Tibial nerve (tissue), 4 donors: ENCODE measurements at regions not wholly inside any gene's neighbourhood (a gene's known extent, or its start where the extent isn't known, plus 50 kb on each side); places are given as distances from the start of the nearest gene placed in this dataset.

Experiments used
- EP300 ChIP-seq, 2 donors: sonication (generic); formaldehyde crosslinking; IDR thresholded peaks; one replicate each; pipeline ENCODE4 v1.6.1; 2017; ENCODE audit warnings: antibody characterized with exemption in 2 of 2, mild to moderate bottlenecking in 1 of 2
- POLR2A ChIP-seq, 2 donors: fragments of 450-650 bp; IDR thresholded peaks; one replicate each; pipeline ENCODE4 v1.6.1; 2017; ENCODE audit warnings: antibody characterized with exemption in 2 of 2, mild to moderate bottlenecking in 2 of 2, moderate library complexity in 2 of 2
- TF ChIP-seq, protein P1 (sequence below), 5 experiments: fragments of 200-600 bp in 3 of 5; fragments of 450-650 bp in 2 of 5; sonication (generic) in 3 of 5; IDR thresholded peaks; one replicate each; pipeline ENCODE4 v1.5.1; 2016 to 2019; ENCODE audit warnings: antibody characterized with exemption in 5 of 5, mild to moderate bottlenecking in 3 of 5, moderate library complexity in 2 of 5

DNA sequence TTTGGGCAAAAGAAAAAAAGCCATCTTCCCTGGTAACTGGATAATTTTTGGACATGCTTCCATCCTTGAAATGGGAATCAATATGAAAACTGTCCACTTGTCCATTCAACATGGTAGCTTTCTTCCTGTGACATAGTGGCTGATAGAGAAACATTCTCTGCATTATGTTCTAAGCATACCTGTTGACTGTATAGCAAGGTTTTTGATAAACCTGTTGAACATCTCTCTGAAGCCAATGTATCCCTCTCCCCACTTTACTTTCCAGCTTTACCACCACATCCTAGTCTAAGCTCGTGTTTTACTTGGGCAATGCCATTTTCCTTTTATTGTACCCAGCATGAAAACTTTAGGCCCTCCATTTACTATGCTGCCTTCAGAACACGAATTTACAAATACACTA lies 630.1 kb downstream of the TOX3 start:
- TF ChIP-seq, protein P1, sequence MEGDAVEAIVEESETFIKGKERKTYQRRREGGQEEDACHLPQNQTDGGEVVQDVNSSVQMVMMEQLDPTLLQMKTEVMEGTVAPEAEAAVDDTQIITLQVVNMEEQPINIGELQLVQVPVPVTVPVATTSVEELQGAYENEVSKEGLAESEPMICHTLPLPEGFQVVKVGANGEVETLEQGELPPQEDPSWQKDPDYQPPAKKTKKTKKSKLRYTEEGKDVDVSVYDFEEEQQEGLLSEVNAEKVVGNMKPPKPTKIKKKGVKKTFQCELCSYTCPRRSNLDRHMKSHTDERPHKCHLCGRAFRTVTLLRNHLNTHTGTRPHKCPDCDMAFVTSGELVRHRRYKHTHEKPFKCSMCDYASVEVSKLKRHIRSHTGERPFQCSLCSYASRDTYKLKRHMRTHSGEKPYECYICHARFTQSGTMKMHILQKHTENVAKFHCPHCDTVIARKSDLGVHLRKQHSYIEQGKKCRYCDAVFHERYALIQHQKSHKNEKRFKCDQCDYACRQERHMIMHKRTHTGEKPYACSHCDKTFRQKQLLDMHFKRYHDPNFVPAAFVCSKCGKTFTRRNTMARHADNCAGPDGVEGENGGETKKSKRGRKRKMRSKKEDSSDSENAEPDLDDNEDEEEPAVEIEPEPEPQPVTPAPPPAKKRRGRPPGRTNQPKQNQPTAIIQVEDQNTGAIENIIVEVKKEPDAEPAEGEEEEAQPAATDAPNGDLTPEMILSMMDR (IDR thresholded peaks at IDR 0.05), result no peak
- TF ChIP-seq EP300 (IDR thresholded peaks at IDR 0.05), result no peak
- no peak for TF ChIP-seq POLR2A (IDR thresholded peaks at IDR 0.05)
